ENCODE measurements at regions not wholly inside any gene's neighbourhood (a gene's known extent, or its start where the extent isn't known, plus 50 kb on each side); places are given as distances from the start of the nearest gene placed in this dataset.
"Not testable (repeated sequence)": the region's sequence is repeated elsewhere in the genome, so short reads cannot be mapped to it uniquely, and the experiment has no call there.

GRCh38 chr4:184335520-184335919, 117.8 kb upstream of the ENPP6 start:
- intact Hi-C loops (cut with micrococcal nuclease): no loop called here
- DNase-seq (no peak), ATAC-seq (no peak)

GRCh38 chr4:184333446-184333845, 115.8 kb upstream of the ENPP6 start:
- DNase-seq; intact Hi-C loops (cut with micrococcal nuclease); ATAC-seq: not testable (repeated sequence)

DNA sequence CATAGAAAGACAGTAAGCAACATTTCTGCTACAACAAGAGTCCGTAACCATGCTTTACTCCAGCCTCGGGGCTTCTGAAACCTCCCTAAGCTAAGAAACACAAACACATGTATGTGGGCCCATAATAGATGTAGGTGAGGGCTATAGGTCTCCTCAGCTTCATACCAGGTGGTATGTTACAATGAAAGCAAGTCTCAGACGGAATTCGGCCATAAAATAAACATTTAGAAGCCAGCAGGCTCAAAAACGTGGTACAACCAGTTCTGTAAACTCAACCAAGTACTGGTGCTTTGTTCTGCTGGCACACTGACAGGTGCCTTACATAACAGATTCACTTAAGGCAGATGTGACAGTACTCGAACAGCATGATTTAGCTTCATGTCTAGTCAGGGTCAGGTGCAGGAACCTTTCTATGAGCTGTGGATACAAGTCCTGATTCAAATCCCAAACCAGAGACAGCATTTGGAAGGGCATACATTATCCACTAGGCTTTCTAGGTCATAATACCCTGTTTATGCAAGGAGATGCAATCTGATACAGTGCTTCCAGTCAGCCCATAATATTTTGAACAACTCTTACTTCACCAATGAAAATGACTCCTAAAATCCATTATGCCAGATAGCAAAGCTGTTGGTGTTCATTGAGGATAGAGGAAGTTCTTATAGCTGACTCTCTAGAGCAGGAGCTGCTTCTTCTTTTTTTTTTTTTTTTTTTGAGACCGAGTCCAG, 113.8 kb upstream of the ENPP6 start:
- intact Hi-C loops (cut with micrococcal nuclease): no loop called here
- no peak for DNase-seq
- peak; percentile 73 for ATAC-seq

DNA sequence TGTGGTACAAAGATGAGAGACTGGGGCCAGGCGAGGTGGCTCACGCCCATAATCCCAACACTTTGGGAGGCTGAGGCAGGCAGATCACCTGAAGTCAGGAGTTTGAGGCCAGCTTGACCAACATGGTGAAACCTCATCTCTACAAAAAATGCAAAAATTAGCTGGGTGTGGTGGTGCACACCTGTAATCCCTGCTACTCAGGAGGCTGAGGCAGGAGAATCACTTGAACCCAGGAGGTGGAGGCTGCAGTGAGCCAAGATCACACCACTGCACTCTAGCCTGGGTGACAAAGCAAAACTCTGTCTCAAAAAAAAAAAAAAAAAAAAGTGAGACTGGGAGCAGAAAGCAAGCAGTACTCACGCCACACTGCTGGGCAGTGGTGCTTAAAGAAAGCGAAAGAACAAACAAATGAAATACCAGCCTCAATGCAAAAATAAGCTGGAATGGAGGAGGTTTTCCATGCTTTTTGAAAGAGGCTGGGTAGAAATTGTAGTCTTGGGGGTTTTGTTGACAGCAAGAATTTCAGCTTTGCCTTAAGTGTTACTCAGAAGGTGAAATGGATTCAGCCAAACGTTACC, 112.9 kb upstream of the ENPP6 start:
- not testable (repeated sequence) for ATAC-seq

GRCh38 chr4:184329659-184330400, 112.2 kb upstream of the ENPP6 start:
- ATAC-seq: peak; percentile 70
- intact Hi-C loops (cut with micrococcal nuclease): no loop called here
- DNase-seq: peak; percentile 61

More for the DNA sequence above, 112.9 kb upstream of the ENPP6 start:
- DNase-seq; intact Hi-C loops (cut with micrococcal nuclease): not testable (repeated sequence)

- intact Hi-C loops (cut with micrococcal nuclease): no loop called here
- DNase-seq (no peak), ATAC-seq (no peak)
Observed at GRCh38 chr4:184329235-184329634, 111.6 kb upstream of the ENPP6 start.

- intact Hi-C loops (cut with micrococcal nuclease): no loop called here
- DNase-seq (no peak), ATAC-seq (no peak)
Observed at GRCh38 chr4:184328022-184328736, 110.5 kb upstream of the ENPP6 start.

- DNase-seq: no peak
- no peak for ATAC-seq
- intact Hi-C loops (cut with micrococcal nuclease): no loop called here
Observed at GRCh38 chr4:184324939-184325477, 107.3 kb upstream of the ENPP6 start.

GRCh38 chr4:184322328-184323025, 104.8 kb upstream of the ENPP6 start:
- no peak for DNase-seq
- ATAC-seq: no peak
- intact Hi-C loops (cut with micrococcal nuclease): no loop called here

- DNase-seq (no peak), ATAC-seq (no peak)
- intact Hi-C loops (cut with micrococcal nuclease): no loop called here
Observed at GRCh38 chr4:184320631-184321030, 103.0 kb upstream of the ENPP6 start.

DNA sequence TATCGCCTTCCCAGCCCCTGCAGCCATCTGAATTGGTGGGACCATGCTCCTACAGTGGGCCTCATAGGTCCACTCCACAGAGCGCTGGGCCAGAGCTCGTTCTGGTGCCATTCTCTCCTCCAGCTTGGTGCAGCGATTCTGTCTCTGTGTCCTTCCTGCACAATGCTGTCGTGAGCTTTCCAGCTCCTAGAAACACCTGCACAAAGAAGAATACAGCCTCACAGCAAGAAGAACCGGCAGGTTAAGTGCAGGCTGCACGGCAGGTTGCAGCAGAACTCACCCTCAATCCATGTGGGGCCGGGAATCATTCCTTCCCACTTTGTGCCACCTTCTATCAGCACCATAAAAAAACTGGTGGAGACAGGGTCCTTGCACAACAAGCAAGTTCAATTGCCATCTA, 101.2 kb upstream of the ENPP6 start:
- intact Hi-C loops (cut with micrococcal nuclease): no loop called here
- ATAC-seq (no peak), DNase-seq (no peak)

- no peak for ATAC-seq
- intact Hi-C loops (cut with micrococcal nuclease): no loop called here
Observed at GRCh38 chr4:184317234-184317918, 99.7 kb upstream of the ENPP6 start.

DNA sequence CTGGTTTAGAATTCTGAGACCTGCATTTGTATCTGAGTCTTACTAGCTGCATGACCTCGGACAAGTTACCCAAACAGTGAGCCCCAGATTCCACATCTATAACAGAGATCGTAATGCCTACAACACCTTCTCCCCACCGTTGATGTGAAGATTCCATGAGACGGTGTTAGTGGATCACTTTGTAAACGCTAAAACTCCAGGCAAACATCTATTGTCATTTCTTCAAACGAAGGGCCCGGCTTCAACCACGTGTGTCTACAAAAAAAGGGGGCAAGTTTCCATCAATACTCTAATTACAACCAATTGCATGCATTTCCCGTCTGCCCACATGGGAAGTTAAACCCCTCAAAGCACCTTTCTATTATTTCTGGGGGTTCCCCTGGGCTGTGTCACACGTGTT, 99.1 kb upstream of the ENPP6 start:
- ATAC-seq (no peak), DNase-seq (no peak)
- intact Hi-C loops (cut with micrococcal nuclease): no loop called here

More at GRCh38 chr4:184317234-184317918, 99.7 kb upstream of the ENPP6 start:
- DNase-seq: no peak

DNA sequence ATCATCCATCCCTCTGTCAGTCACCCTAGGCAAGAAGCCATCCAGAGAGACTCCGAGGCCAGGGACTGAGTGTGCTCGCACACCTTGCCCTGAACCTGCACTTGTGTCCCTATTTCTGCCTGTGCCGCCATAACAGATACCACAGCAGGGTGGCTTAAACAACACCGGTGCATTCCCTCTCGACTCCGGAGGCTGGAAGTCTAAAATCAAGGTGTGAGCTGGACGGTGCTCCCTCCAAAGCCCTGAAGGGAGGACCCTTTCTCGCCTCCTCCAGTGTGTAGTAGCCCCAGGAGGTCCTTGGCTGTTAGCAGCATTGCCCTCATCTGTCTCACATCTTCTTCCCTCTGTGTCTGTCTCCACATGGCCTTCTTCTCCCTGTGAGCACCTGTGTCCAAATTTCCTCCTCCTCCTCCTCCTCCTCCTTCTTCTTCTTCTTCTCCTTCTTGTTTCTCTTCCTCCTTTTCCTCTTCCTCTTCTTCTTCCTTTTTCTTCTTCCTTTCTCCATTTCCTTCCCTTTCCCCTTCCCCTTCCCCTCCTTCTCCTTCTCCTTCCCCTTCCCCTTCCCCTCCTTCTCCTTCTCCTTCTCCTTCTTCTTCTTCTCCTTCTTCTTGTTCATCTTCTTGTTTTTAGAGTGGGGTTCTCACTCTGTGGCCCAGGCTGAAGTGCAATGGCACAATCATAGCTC, 98.1 kb upstream of the ENPP6 start:
- DNase-seq: no peak
- ATAC-seq: no peak
- intact Hi-C loops (cut with micrococcal nuclease): no loop called here

DNA sequence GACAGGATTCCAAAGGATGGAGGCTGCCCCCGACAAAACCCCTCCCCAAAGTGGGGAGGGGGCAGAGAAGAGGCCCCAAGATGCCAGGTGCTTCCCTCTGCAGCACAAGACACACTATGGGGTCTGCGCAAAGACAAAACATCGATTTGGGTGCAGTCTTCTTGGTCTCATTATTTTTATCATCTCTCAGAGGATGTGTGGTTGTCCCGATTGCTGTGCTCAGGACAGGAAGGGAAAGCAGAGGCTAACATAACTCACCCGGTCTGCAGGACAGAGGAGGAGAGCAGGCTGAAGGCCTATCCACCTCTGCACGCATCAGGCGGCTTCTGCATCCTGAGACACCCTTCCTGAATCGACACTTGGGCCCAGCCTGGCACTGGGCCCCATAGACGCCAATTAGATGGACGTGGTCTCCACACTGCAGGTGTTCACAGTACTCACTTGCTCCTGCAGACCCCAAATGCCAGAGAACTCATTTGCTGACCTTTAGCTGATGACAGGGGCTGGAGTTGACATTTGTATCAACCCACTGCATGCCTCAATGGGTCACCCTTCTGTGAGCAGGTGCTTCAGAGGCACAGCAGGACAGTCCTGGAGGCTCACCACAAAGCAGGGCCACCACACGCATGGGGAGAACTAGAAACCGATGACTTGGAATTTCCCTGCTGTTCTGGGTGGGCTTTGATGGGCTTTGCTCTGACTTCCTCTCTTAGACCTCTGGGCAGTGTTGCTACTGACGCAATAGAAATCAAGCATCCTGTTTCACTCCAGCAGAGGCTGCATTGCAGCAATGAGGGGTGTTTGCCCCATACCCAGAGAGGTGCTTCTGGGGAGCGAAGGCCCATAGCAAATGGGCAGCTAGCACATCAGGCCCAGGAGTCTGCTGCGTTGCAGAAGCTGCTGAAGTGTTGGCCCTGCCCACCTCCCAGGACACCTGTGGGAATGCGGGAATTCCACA, 96.3 kb upstream of the ENPP6 start:
- intact Hi-C loops (cut with micrococcal nuclease): no loop called here
- ATAC-seq (no peak), DNase-seq (no peak)

DNA sequence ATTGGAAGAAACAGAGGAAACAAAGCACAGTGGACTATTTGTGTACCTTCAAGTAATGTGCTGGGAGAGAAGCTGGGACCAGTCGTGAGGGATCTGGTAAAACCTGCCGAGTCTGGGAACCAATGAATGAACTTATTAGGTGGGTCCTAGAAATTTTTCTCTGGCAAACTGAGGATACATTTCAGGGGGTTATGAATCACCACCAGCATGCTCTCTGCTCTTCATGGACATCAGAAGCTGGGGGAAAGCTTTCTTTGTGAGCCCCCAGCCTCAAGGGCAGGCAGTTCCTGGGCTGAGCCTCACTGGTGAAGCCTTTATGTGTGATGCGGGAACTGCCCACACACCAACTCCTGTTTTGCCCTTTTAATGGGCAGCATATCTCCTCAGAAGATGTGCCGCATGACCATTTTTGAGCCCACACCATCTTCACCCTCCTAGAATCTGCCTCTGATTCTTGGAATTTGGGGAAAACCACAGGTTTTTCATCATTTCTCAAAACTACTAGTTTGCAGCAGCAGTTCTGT, 95.4 kb upstream of the ENPP6 start:
- DNase-seq (no peak), ATAC-seq (no peak)
- intact Hi-C loops (cut with micrococcal nuclease): no loop called here
